ENCODE measurements at regions not wholly inside any gene's neighbourhood (a gene's known extent, or its start where the extent isn't known, plus 50 kb on each side); places are given as distances from the start of the nearest gene placed in this dataset.
A peak's percentile ranks its signal among the peaks of the same experiment; 100 is the strongest.

- TF ChIP-seq FOXM1 (IDR thresholded peaks at IDR 0.05; ENCODE audit: borderline replicate concordance, low read depth) (no peak), YY1 (IDR thresholded peaks at IDR 0.05; ENCODE audit: low read depth) (no peak), ZBTB7A (IDR thresholded peaks at IDR 0.05; ENCODE audit: low read depth) (no peak), USF1 (IDR thresholded peaks at IDR 0.05) (no peak), RAD21 (IDR thresholded peaks at IDR 0.05; ENCODE audit: low read depth) (no peak), TCF12 (IDR thresholded peaks at IDR 0.05; ENCODE audit: low read depth) (no peak), CEBPB (IDR thresholded peaks at IDR 0.05) (no peak)
These were observed 111.4 kb upstream of the FKBP1C start for GRCh38 chr6:63099772-63100459.

- TF ChIP-seq NFIC (IDR thresholded peaks at IDR 0.05) (no peak), TCF12 (IDR thresholded peaks at IDR 0.05; ENCODE audit: low read depth) (no peak), CREB1 (IDR thresholded peaks at IDR 0.05; ENCODE audit: low read depth) (no peak), USF1 (IDR thresholded peaks at IDR 0.05) (no peak), MAX (IDR thresholded peaks at IDR 0.05) (no peak), TAF1 (IDR thresholded peaks at IDR 0.05; ENCODE audit: low read depth) (no peak), RAD21 (IDR thresholded peaks at IDR 0.05; ENCODE audit: low read depth) (no peak), EGR1 (IDR thresholded peaks at IDR 0.05) (no peak), TEAD4 (IDR thresholded peaks at IDR 0.05) (no peak), ZBTB7A (IDR thresholded peaks at IDR 0.05; ENCODE audit: low read depth) (no peak), REST (IDR thresholded peaks at IDR 0.05; ENCODE audit: low read depth) (no peak), EP300 (IDR thresholded peaks at IDR 0.05; ENCODE audit: borderline replicate concordance) (no peak)
These were observed 96.6 kb upstream of the FKBP1C start for GRCh38 chr6:63114610-63115211.

GRCh38 chr6:63121166-63121565, 90.1 kb upstream of the FKBP1C start:
- no peak for TF ChIP-seq USF1 (IDR thresholded peaks at IDR 0.05)
- peak; percentile 36; the same call in 1 of the 2 replicates for TF ChIP-seq RAD21 (IDR thresholded peaks at IDR 0.05; ENCODE audit: low read depth)
- no peak for TF ChIP-seq NFIC (IDR thresholded peaks at IDR 0.05)
- no peak for TF ChIP-seq REST (IDR thresholded peaks at IDR 0.05; ENCODE audit: low read depth)

- TF ChIP-seq CEBPB (IDR thresholded peaks at IDR 0.05) = no peak
- no peak for TF ChIP-seq ZBTB7A (IDR thresholded peaks at IDR 0.05; ENCODE audit: low read depth)
- TF ChIP-seq RAD21 (IDR thresholded peaks at IDR 0.05; ENCODE audit: low read depth) = no peak
- no peak for TF ChIP-seq FOXM1 (IDR thresholded peaks at IDR 0.05; ENCODE audit: borderline replicate concordance, low read depth)
- TF ChIP-seq NFIC (IDR thresholded peaks at IDR 0.05) = no peak
- TF ChIP-seq YY1 (IDR thresholded peaks at IDR 0.05; ENCODE audit: low read depth) = no peak
- no peak for TF ChIP-seq TCF12 (IDR thresholded peaks at IDR 0.05; ENCODE audit: low read depth)
- no peak for TF ChIP-seq REST (IDR thresholded peaks at IDR 0.05; ENCODE audit: low read depth)
- TF ChIP-seq USF1 (IDR thresholded peaks at IDR 0.05) = no peak
- TF ChIP-seq CREB1 (IDR thresholded peaks at IDR 0.05; ENCODE audit: low read depth) = no peak
- TF ChIP-seq EGR1 (IDR thresholded peaks at IDR 0.05) = no peak
- TF ChIP-seq TEAD4 (IDR thresholded peaks at IDR 0.05) = no peak
- no peak for TF ChIP-seq TAF1 (IDR thresholded peaks at IDR 0.05; ENCODE audit: low read depth)
- no peak for TF ChIP-seq MAX (IDR thresholded peaks at IDR 0.05)
- TF ChIP-seq EP300 (IDR thresholded peaks at IDR 0.05; ENCODE audit: borderline replicate concordance) = no peak
These were observed 71.2 kb upstream of the FKBP1C start for GRCh38 chr6:63140114-63140513.
